HepG2 (cell line): ENCODE measurements at regions not wholly inside any gene's neighbourhood (a gene's known extent, or its start where the extent isn't known, plus 50 kb on each side); places are given as distances from the start of the nearest gene placed in this dataset.

Source experiments
- BCLAF1 ChIP-seq: fragments of 450-650 bp; IDR thresholded peaks from 2 replicates; pipeline ENCODE4 v1.6.1; 2017; ENCODE audit warnings: mild to moderate bottlenecking
- CEBPZ ChIP-seq: IDR thresholded peaks from 2 replicates; pipeline ENCODE4 v1.6.1; 2012; ENCODE audit warnings: low read length, improper control_type of control experiment
- CTCF ChIP-seq: sonication (generic); formaldehyde crosslinking; IDR thresholded peaks from 2 replicates; pipeline ENCODE4 v1.5.0; 2020; ENCODE audit warnings: mild to moderate bottlenecking, missing genetic modification reagents, moderate library complexity
- EZH2 ChIP-seq: conservative IDR thresholded peaks from 2 replicates; pipeline ENCODE4 v1.6.1; 2012; ENCODE audit warnings: mild to moderate bottlenecking, low read depth, low read length, moderate library complexity
- FOXK1 ChIP-seq: sonication (generic); formaldehyde crosslinking; IDR thresholded peaks from 2 replicates; pipeline ENCODE4 v1.4.0; 2020; ENCODE audit warnings: low read depth, missing genetic modification reagents, borderline replicate concordance
- GABPB1 ChIP-seq: IDR thresholded peaks from 2 replicates; pipeline ENCODE4 v1.6.1; 2016; ENCODE audit warnings: mild to moderate bottlenecking, missing genetic modification reagents, moderate library complexity, missing compliant biosample characterization
- JUND ChIP-seq: sonication (generic); formaldehyde crosslinking; IDR thresholded peaks from 2 replicates; pipeline ENCODE4 v1.8.0; 2022; ENCODE audit warnings: mild to moderate bottlenecking, missing genetic modification reagents
- RNF2 ChIP-seq: fragments of 450-650 bp; conservative IDR thresholded peaks from 2 replicates; pipeline ENCODE4 v1.6.1; 2016; ENCODE audit warnings: low read depth
- SIN3A ChIP-seq: IDR thresholded peaks from 2 replicates; pipeline ENCODE4 v1.6.1; 2011; ENCODE audit warnings: low read depth, mild to moderate bottlenecking, control low read depth, low read length, borderline replicate concordance
- SNAPC5 ChIP-seq: sonication (generic); formaldehyde crosslinking; IDR thresholded peaks from 2 replicates; pipeline ENCODE4 v1.8.1; 2023; ENCODE audit warnings: mild to moderate bottlenecking, missing genetic modification reagents, borderline replicate concordance
- ZNF597 ChIP-seq: sonication (generic); formaldehyde crosslinking; IDR thresholded peaks from 2 replicates; pipeline ENCODE4 v1.5.0; 2020; ENCODE audit warnings: missing genetic modification reagents

GRCh38 chr10:111303887-111304286 is 227.1 kb downstream of the ADRA2A start:
- TF ChIP-seq ZNF597 (CRISPR knock-in tag) (no peak), SIN3A (no peak), EZH2 (no peak), BCLAF1 (no peak), JUND (CRISPR knock-in tag) (no peak), GABPB1 (no peak), RNF2 (no peak), SNAPC5 (CRISPR knock-in tag) (no peak), CEBPZ (no peak), CTCF (no peak), FOXK1 (CRISPR knock-in tag) (no peak)
